HG03457 (cell line): ENCODE measurements at regions not wholly inside any gene's neighbourhood (a gene's known extent, or its start where the extent isn't known, plus 50 kb on each side); places are given as distances from the start of the nearest gene placed in this dataset.
"Not testable (repeated sequence)": the region's sequence is repeated elsewhere in the genome, so short reads cannot be mapped to it uniquely, and the experiment has no call there.

Experiments
- ATAC-seq: cut with Tn5 transposase; IDR thresholded peaks from one replicate; pipeline ENCODE4 v1.9.1; 2021; ENCODE audit warnings: moderate number of reproducible peaks; ENCODE audit not compliant: unreplicated experiment

- not testable (repeated sequence) for ATAC-seq
Observed at GRCh38 chr4:187695531-187695930, 300.0 kb upstream of the ZFP42 start.

GRCh38 chr4:187711586-187711985, 284.0 kb upstream of the ZFP42 start:
- no peak for ATAC-seq

- no peak for ATAC-seq
Observed at GRCh38 chr4:187714957-187715356, 280.6 kb upstream of the ZFP42 start.

GRCh38 chr4:187715466-187715865, 280.1 kb upstream of the ZFP42 start:
- no peak for ATAC-seq

- ATAC-seq = no peak
Observed at GRCh38 chr4:187724456-187724855, 271.1 kb upstream of the ZFP42 start.

GRCh38 chr4:187726485-187726884, 269.1 kb upstream of the ZFP42 start:
- no peak for ATAC-seq

GRCh38 chr4:187732524-187732923, 263.0 kb upstream of the ZFP42 start:
- ATAC-seq = no peak

GRCh38 chr4:187739771-187740170, 255.8 kb upstream of the ZFP42 start:
- no peak for ATAC-seq

GRCh38 chr4:187744911-187745310, 250.7 kb upstream of the ZFP42 start:
- ATAC-seq = no peak

GRCh38 chr4:187750652-187751051, 244.9 kb upstream of the ZFP42 start:
- not testable (repeated sequence) for ATAC-seq

- no peak for ATAC-seq
Observed at GRCh38 chr4:187767158-187767557, 228.4 kb upstream of the ZFP42 start.

- no peak for ATAC-seq
Observed at GRCh38 chr4:187767687-187768086, 227.9 kb upstream of the ZFP42 start.

- ATAC-seq = no peak
Observed at GRCh38 chr4:187770345-187770744, 225.2 kb upstream of the ZFP42 start.

- no peak for ATAC-seq
Observed at GRCh38 chr4:187777954-187778353, 217.6 kb upstream of the ZFP42 start.

- no peak for ATAC-seq
Observed at GRCh38 chr4:187780070-187780469, 215.5 kb upstream of the ZFP42 start.

GRCh38 chr4:187782286-187782824, 213.2 kb upstream of the ZFP42 start:
- no peak for ATAC-seq

- ATAC-seq = no peak
Observed at GRCh38 chr4:187786190-187786589, 209.4 kb upstream of the ZFP42 start.

- no peak for ATAC-seq
Observed at GRCh38 chr4:187789078-187789477, 206.5 kb upstream of the ZFP42 start.

- ATAC-seq = no peak
Observed at GRCh38 chr4:187795737-187796136, 199.8 kb upstream of the ZFP42 start.

GRCh38 chr4:187798385-187798784, 197.2 kb upstream of the ZFP42 start:
- ATAC-seq = no peak

GRCh38 chr4:187799735-187800134, 195.8 kb upstream of the ZFP42 start:
- ATAC-seq = no peak

GRCh38 chr4:187811591-187811990, 184.0 kb upstream of the ZFP42 start:
- ATAC-seq = no peak

GRCh38 chr4:187814737-187815465, 180.7 kb upstream of the ZFP42 start:
- ATAC-seq = no peak
